Gastroesophageal sphincter (tissue), 4 donors: ENCODE measurements at regions not wholly inside any gene's neighbourhood (a gene's known extent, or its start where the extent isn't known, plus 50 kb on each side); places are given as distances from the start of the nearest gene placed in this dataset.
"Not testable (repeated sequence)": the region's sequence is repeated elsewhere in the genome, so short reads cannot be mapped to it uniquely, and the experiment has no call there.

Experiments
- ATAC-seq: fragments of 150-250 bp; one replicate; pipeline ENCODE4 v1.9.1; 2016; ENCODE audit warnings: mild to moderate bottlenecking, moderate library complexity
- H3K27ac ChIP-seq, 4 donors: fragments of 200-600 bp; sonication (generic) in 3 of 4; 1 replicate in 3 of 4; 2 replicates in 1 of 4; pipeline ENCODE4 v1.5.1; 2016 to 2019
- H3K27me3 ChIP-seq: fragments of 200-600 bp; sonication (generic); one replicate; pipeline ENCODE4 v1.5.1; 2019
- H3K36me3 ChIP-seq, 2 donors: fragments of 200-600 bp; sonication (generic); one replicate each; pipeline ENCODE4 v1.5.1; 2019; ENCODE audit warnings: control low read depth in 1 of 2
- H3K4me1 ChIP-seq, 3 donors: fragments of 200-600 bp; sonication (generic); 1 replicate in 2 of 3; 2 replicates in 1 of 3; pipeline ENCODE4 v1.5.1; 2016 to 2019; ENCODE audit warnings: control low read depth in 2 of 3
- H3K4me3 ChIP-seq, 2 donors: fragments of 200-600 bp; sonication (generic); one replicate each; pipeline ENCODE4 v1.5.1; 2019; ENCODE audit warnings: mild to moderate bottlenecking in 1 of 2, moderate library complexity in 1 of 2
- H3K9me3 ChIP-seq, 3 donors: fragments of 200-600 bp; sonication (generic); one replicate each; pipeline ENCODE4 v1.5.1; 2017 to 2019; ENCODE audit warnings: control low read depth in 2 of 3
- CTCF ChIP-seq, 4 experiments: fragments of 200-600 bp in 2 of 4; fragments of 450-650 bp in 2 of 4; sonication (generic) in 1 of 4; IDR thresholded peaks; one replicate each; pipeline ENCODE4 v1.5.1; 2017 to 2019; ENCODE audit warnings: antibody characterized with exemption in 4 of 4, mild to moderate bottlenecking in 2 of 4, moderate library complexity in 2 of 4
- EP300 ChIP-seq: sonication (generic); formaldehyde crosslinking; IDR thresholded peaks from one replicate; pipeline ENCODE4 v1.6.1; 2017; ENCODE audit warnings: antibody characterized with exemption, mild to moderate bottlenecking
- POLR2A ChIP-seq, 2 donors: fragments of 450-650 bp; IDR thresholded peaks; one replicate each; pipeline ENCODE4 v1.6.1; 2017; ENCODE audit warnings: antibody characterized with exemption in 2 of 2, mild to moderate bottlenecking in 2 of 2, moderate library complexity in 1 of 2
- POLR2AphosphoS5 ChIP-seq: sonication (generic); formaldehyde crosslinking; IDR thresholded peaks from one replicate; pipeline ENCODE4 v1.6.1; 2017; ENCODE audit warnings: antibody characterized with exemption
- WGBS, 2 donors: methylation state at CpG; one replicate each; pipeline ENCODE4 v1.1.5; 2018; ENCODE audit warnings: low coverage in 1 of 2; 5-methylcytosine and 5-hydroxymethylcytosine counted together

- TF ChIP-seq POLR2A (IDR thresholded peaks at IDR 0.05): no peak
- no peak for TF ChIP-seq CTCF (IDR thresholded peaks at IDR 0.05)
- TF ChIP-seq POLR2AphosphoS5: no peak
- TF ChIP-seq EP300: no peak
- no peaks in the 10 kb centered on the region for H3K36me3 ChIP-seq
- H3K4me1 ChIP-seq: peaks cover 0 to 7% (median 0%) of the 10 kb centered on the region in 3 donors
- H3K27me3 ChIP-seq: peaks cover 6% of the 10 kb centered on the region
- no peak overlapping the region for H3K4me3 ChIP-seq
- no peaks in the 10 kb centered on the region for H3K9me3 ChIP-seq
- H3K27ac ChIP-seq: no peak overlapping the region
- WGBS, 2 donors: 43 to 51% methylated on average over 2 of the region's 2 CpGs
- no peak for ATAC-seq
Measured at GRCh38 chr21:35559829-35560225, 500.5 kb downstream of the SETD4 start.

- H3K9me3 ChIP-seq: no peaks in the 10 kb centered on the region
- peaks cover 6% of the 10 kb centered on the region for H3K27me3 ChIP-seq
- H3K36me3 ChIP-seq: no peaks in the 10 kb centered on the region
- TF ChIP-seq POLR2A (IDR thresholded peaks at IDR 0.05) (no peak), EP300 (no peak), CTCF (IDR thresholded peaks at IDR 0.05) (no peak), POLR2AphosphoS5 (no peak)
- peaks cover 0 to 2% (median 0%) of the 10 kb centered on the region in 3 donors for H3K4me1 ChIP-seq
- WGBS, 2 donors: 61 to 65% methylated on average over 8 of the region's 9 CpGs
- ATAC-seq: no peak
- no peak overlapping the region for H3K27ac ChIP-seq
- no peak overlapping the region for H3K4me3 ChIP-seq
Measured at GRCh38 chr21:35559128-35559828, 501.0 kb downstream of the SETD4 start.

GRCh38 chr21:35556536-35556935, 503.8 kb downstream of the SETD4 start:
- peaks cover 6% of the 10 kb centered on the region for H3K27me3 ChIP-seq
- ATAC-seq: no peak
- 44 to 55% methylated on average over 2 of the region's 2 CpGs for WGBS, 2 donors
- no peaks in the 10 kb centered on the region for H3K36me3 ChIP-seq
- TF ChIP-seq EP300 (no peak), POLR2A (IDR thresholded peaks at IDR 0.05) (no peak), POLR2AphosphoS5 (no peak), CTCF (IDR thresholded peaks at IDR 0.05) (no peak)
- H3K9me3 ChIP-seq: no peaks in the 10 kb centered on the region
- no peak overlapping the region for H3K27ac ChIP-seq
- no peak overlapping the region for H3K4me3 ChIP-seq
- H3K4me1 ChIP-seq: no peaks in the 10 kb centered on the region

GRCh38 chr21:35552483-35552882, 503.4 kb upstream of the RUNX1 start:
- not testable (repeated sequence) for H3K9me3 ChIP-seq, H3K4me1 ChIP-seq, H3K27me3 ChIP-seq, H3K27ac ChIP-seq, H3K36me3 ChIP-seq, H3K4me3 ChIP-seq, ATAC-seq
- 93 to 94% methylated on average over 2 to 3 of the region's 3 CpGs for WGBS, 2 donors

- Histone ChIP-seq H3K4me3 (no peak overlapping the region), H3K27me3 (peaks cover 4% of the 10 kb centered on the region), H3K27ac (no peak overlapping the region), H3K36me3 (no peaks in the 10 kb centered on the region), H3K4me1 (no peaks in the 10 kb centered on the region), H3K9me3 (no peaks in the 10 kb centered on the region)
- 87 to 89% methylated on average over 5 of the region's 5 CpGs for WGBS, 2 donors
- no peak for ATAC-seq
- no peak for TF ChIP-seq CTCF (IDR thresholded peaks at IDR 0.05)
- no peak for TF ChIP-seq EP300
- no peak for TF ChIP-seq POLR2A (IDR thresholded peaks at IDR 0.05)
- TF ChIP-seq POLR2AphosphoS5: no peak
Measured at GRCh38 chr21:35548904-35549615, 500.0 kb upstream of the RUNX1 start.
